HCT116 (cell line): ENCODE measurements at regions not wholly inside any gene's neighbourhood (a gene's known extent, or its start where the extent isn't known, plus 50 kb on each side); places are given as distances from the start of the nearest gene placed in this dataset.

ENCODE experiments used
- CTCF ChIP-seq, 3 experiments: fragments of 200-600 bp in 1 of 3; sonication (generic) in 1 of 3; IDR thresholded peaks in 2 of 3; conservative IDR thresholded peaks in 1 of 3; 2 replicates each; pipeline ENCODE4 v1.5.1; 2012 to 2017; ENCODE audit warnings: low read depth in 2 of 3, low read length in 2 of 3, antibody characterized with exemption in 1 of 3, borderline replicate concordance in 1 of 3, control low read depth in 1 of 3, mild to moderate bottlenecking in 1 of 3, mixed read lengths in 1 of 3, mixed run types in 1 of 3, moderate library complexity in 1 of 3; ENCODE audit not compliant: insufficient read depth in 1 of 3
- RAD21 ChIP-seq: IDR thresholded peaks from 2 replicates; pipeline ENCODE4 v1.6.1; 2012; ENCODE audit warnings: low read depth, mild to moderate bottlenecking

- TF ChIP-seq RAD21 (no peak), CTCF (IDR thresholded peaks at IDR 0.05 in 2 of 3, conservative IDR thresholded peaks at IDR 0.05 in 1 of 3; ENCODE audit: borderline replicate concordance in 1 of 3, insufficient read depth in 1 of 3, low read depth in 2 of 3, low read length in 2 of 3) (no peak)
Measured at GRCh38 chr11:97451441-97451840, 1061.6 kb downstream of the JRKL start.
